AG10803 (cell line): ENCODE measurements at regions not wholly inside any gene's neighbourhood (a gene's known extent, or its start where the extent isn't known, plus 50 kb on each side); places are given as distances from the start of the nearest gene placed in this dataset.

Experiments used
- DNase-seq: peaks from one replicate; pipeline ENCODE4 v3.0.0; 2010; ENCODE audit warnings: low read depth
- H3K4me3 ChIP-seq: 2 replicates; pipeline ENCODE4 v1.5.1; 2011; ENCODE audit warnings: mild to moderate bottlenecking, low read length, control low read depth
- CTCF ChIP-seq: conservative IDR thresholded peaks from 2 replicates; pipeline ENCODE4 v1.5.1; 2011; ENCODE audit warnings: mild to moderate bottlenecking, low read length, control low read depth, inconsistent platforms

GRCh38 chr16:50428742-50429141 is 60.0 kb upstream of the BRD7 start:
- DNase-seq, result no peak
- TF ChIP-seq CTCF, result no peak
- no peak overlapping the region for H3K4me3 ChIP-seq

GRCh38 chr16:50428116-50428515 is 59.3 kb upstream of the BRD7 start:
- peak; percentile 16 for DNase-seq
- TF ChIP-seq CTCF, result no peak

GRCh38 chr16:50427107-50427506 is 58.3 kb upstream of the BRD7 start:
- TF ChIP-seq CTCF, result no peak
- DNase-seq, result no peak
- H3K4me3 ChIP-seq, result no peak overlapping the region

More at GRCh38 chr16:50428116-50428515, 59.3 kb upstream of the BRD7 start:
- H3K4me3 ChIP-seq, result no peak overlapping the region

- H3K4me3 ChIP-seq, result no peak overlapping the region
- DNase-seq, result no peak
- TF ChIP-seq CTCF, result no peak
Observed at GRCh38 chr16:50425648-50426047, 56.9 kb upstream of the BRD7 start.

- no peak for DNase-seq
- H3K4me3 ChIP-seq, result no peak overlapping the region
- TF ChIP-seq CTCF, result no peak
Observed at GRCh38 chr16:50425044-50425443, 56.3 kb upstream of the BRD7 start.

- TF ChIP-seq CTCF, result no peak
- H3K4me3 ChIP-seq, result no peak overlapping the region
- no peak for DNase-seq
Observed at GRCh38 chr16:50422926-50423325, 54.1 kb upstream of the BRD7 start.

- no peak for TF ChIP-seq CTCF
- no peak for DNase-seq
Observed at GRCh38 chr16:50419116-50419515, 50.3 kb upstream of the BRD7 start.

More at GRCh38 chr16:50419116-50419515, 50.3 kb upstream of the BRD7 start:
- no peak overlapping the region for H3K4me3 ChIP-seq
